K562 (cell line): ENCODE measurements at regions not wholly inside any gene's neighbourhood (a gene's known extent, or its start where the extent isn't known, plus 50 kb on each side); places are given as distances from the start of the nearest gene placed in this dataset.

Experiments
- ATAC-seq: fragments of 200-7000 bp; cut with Tn5 transposase; 3 replicates; pipeline ENCODE4 v1.9.1; 2020; ENCODE audit warnings: moderate library complexity
- BruUV-seq: library from RNA; stranded (reverse); fragments of 400-500 nt; replicated peaks from 2 replicates; lab custom pipeline; 2021; lab: Mats Ljungman, UMichigan
- CTCF ChIA-PET: fragments of 300-600 bp; formaldehyde crosslinking; extraction: SDS; loops from one replicate; lab custom pipeline; 2021; ENCODE audit warnings: low intra/inter-chr PET ratio; lab: Yijun Ruan, JAX
- POLR2A ChIA-PET: fragments of 300-600, 350-650 bp; sonication (Branson Sonifier 250); formaldehyde crosslinking; extraction: SDS; loops from one replicate; lab custom pipeline; 2021; ENCODE audit warnings: antibody characterized with exemption, inconsistent platforms; lab: Yijun Ruan, JAX
- DNase-seq, 4 experiments: peaks; one replicate each; pipeline versions ENCODE4 v3.0.0 to v3.0.0-alpha.2; 2011 to 2018; ENCODE audit warnings: low spot score in 3 of 4, mixed read lengths in 3 of 4; ENCODE audit errors: extremely low read depth in 1 of 4
- FAIRE-seq: peaks from 2 replicates; lab custom pipeline; 2011; peaks lifted over from hg19 to GRCh38; lab: Jason Lieb, UNC
- H2AFZ ChIP-seq: 2 replicates; pipeline ENCODE4 v1.6.0; 2011; ENCODE audit warnings: low read depth, low read length, control low read depth, inconsistent platforms
- H3K27ac ChIP-seq: fragments of 200-600 bp; 3 replicates; pipeline ENCODE4 v1.8.0; 2011; ENCODE audit warnings: low read depth, mild to moderate bottlenecking, control low read depth, inconsistent platforms, low read length, moderate library complexity, mixed read lengths; ENCODE audit errors: extremely low read depth
- H3K27me3 ChIP-seq, 2 experiments: fragments of 300-600 bp in 1 of 2; 2 replicates in 1 of 2; 3 replicates in 1 of 2; pipeline versions ENCODE4 v1.6.0 to v1.8.0; 2011; ENCODE audit warnings: inconsistent platforms in 2 of 2, low read length in 2 of 2, mild to moderate bottlenecking in 1 of 2, mixed read lengths in 1 of 2, moderate library complexity in 1 of 2; ENCODE audit not compliant: control insufficient read depth in 2 of 2, insufficient read depth in 2 of 2
- H3K36me3 ChIP-seq: fragments of 300-600 bp; 3 replicates; pipeline ENCODE4 v1.8.0; 2011; ENCODE audit warnings: mild to moderate bottlenecking, low read length, inconsistent platforms; ENCODE audit not compliant: control insufficient read depth, insufficient read depth
- H3K4me1 ChIP-seq, 2 experiments: fragments of 200-600 bp in 1 of 2; replicated peaks in 1 of 2; 2 replicates in 1 of 2; 3 replicates in 1 of 2; pipeline versions ENCODE4 v1.5.1 to v1.8.0; 2011; ENCODE audit warnings: inconsistent platforms in 2 of 2, low read length in 2 of 2, mild to moderate bottlenecking in 1 of 2, mixed read lengths in 1 of 2, moderate library complexity in 1 of 2; ENCODE audit not compliant: control insufficient read depth in 2 of 2, insufficient read depth in 2 of 2
- H3K4me2 ChIP-seq: 2 replicates; pipeline ENCODE4 v1.6.1; 2011; ENCODE audit warnings: low read length, control low read depth, inconsistent platforms, mixed read lengths; ENCODE audit not compliant: insufficient read depth
- H3K4me3 ChIP-seq: fragments of 200-600 bp; sonication (generic), shearing (Covaris generic); 2 replicates; pipeline ENCODE4 v1.5.1; 2016; ENCODE audit warnings: control low read depth, inconsistent platforms
- H3K79me2 ChIP-seq: fragments of 200-600 bp; 3 replicates; pipeline ENCODE4 v1.8.0; 2011; ENCODE audit warnings: low read length, inconsistent platforms; ENCODE audit not compliant: control insufficient read depth, insufficient read depth
- H3K9ac ChIP-seq, 2 experiments: 2 replicates each; pipeline versions ENCODE4 v1.6.0 to v1.6.1; 2011; ENCODE audit warnings: low read depth in 2 of 2, low read length in 2 of 2, control low read depth in 1 of 2, inconsistent platforms in 1 of 2, mild to moderate bottlenecking in 1 of 2, mixed read lengths in 1 of 2; ENCODE audit not compliant: insufficient read depth in 1 of 2
- H3K9me1 ChIP-seq: one replicate; pipeline ENCODE4 v1.6.0; 2011; ENCODE audit warnings: inconsistent platforms, mild to moderate bottlenecking, low read length, moderate library complexity; ENCODE audit not compliant: control insufficient read depth, insufficient read depth
- H3K9me3 ChIP-seq: replicated peaks from 2 replicates; pipeline ENCODE4 v1.5.1; 2011; ENCODE audit warnings: low read depth, low read length, inconsistent platforms; ENCODE audit not compliant: control insufficient read depth, insufficient read depth
- H4K20me1 ChIP-seq: replicated peaks from 2 replicates; pipeline ENCODE4 v1.6.1; 2011; ENCODE audit warnings: low read length, inconsistent platforms, mixed read lengths; ENCODE audit not compliant: control insufficient read depth, insufficient read depth
- ELF2 ChIP-seq: fragments of 250-450 bp; sonication (Bioruptor Pico); IDR thresholded peaks from 2 replicates; pipeline ENCODE4 v1.5.0; 2021; ENCODE audit warnings: mild to moderate bottlenecking
- ZC3H11A ChIP-seq: IDR thresholded peaks from 2 replicates; pipeline ENCODE4 v1.6.1; 2012; ENCODE audit warnings: low read depth, low read length, improper control_type of control experiment
- WGBS: fragments of 100-300 bp; shearing (Covaris generic); methylation state at CpG from one replicate; pipeline ENCODE4 v1.1.6; 2016; ENCODE audit warnings: low coverage, mixed read lengths; ENCODE audit not compliant: insufficient coverage; ENCODE audit errors: missing lambda C conversion rate; 5-methylcytosine and 5-hydroxymethylcytosine counted together
- in situ Hi-C: fragments of 300-500 bp; cut with MboI; formaldehyde crosslinking; loops from 4 replicates; pipeline ENCODE4 v1.15.0; 2018; ENCODE audit warnings: inconsistent platforms, mixed read lengths
- intact Hi-C: fragments of 100-400 bp; cut with micrococcal nuclease; formaldehyde crosslinking; loops from 2 replicates; pipeline ENCODE4 v1.14.2; 2022
- TF ChIP-seq, protein P1 (sequence below): fragments of 250-450 bp; sonication (Bioruptor Pico); IDR thresholded peaks from 2 replicates; pipeline ENCODE4 v1.4.0; 2020

DNA sequence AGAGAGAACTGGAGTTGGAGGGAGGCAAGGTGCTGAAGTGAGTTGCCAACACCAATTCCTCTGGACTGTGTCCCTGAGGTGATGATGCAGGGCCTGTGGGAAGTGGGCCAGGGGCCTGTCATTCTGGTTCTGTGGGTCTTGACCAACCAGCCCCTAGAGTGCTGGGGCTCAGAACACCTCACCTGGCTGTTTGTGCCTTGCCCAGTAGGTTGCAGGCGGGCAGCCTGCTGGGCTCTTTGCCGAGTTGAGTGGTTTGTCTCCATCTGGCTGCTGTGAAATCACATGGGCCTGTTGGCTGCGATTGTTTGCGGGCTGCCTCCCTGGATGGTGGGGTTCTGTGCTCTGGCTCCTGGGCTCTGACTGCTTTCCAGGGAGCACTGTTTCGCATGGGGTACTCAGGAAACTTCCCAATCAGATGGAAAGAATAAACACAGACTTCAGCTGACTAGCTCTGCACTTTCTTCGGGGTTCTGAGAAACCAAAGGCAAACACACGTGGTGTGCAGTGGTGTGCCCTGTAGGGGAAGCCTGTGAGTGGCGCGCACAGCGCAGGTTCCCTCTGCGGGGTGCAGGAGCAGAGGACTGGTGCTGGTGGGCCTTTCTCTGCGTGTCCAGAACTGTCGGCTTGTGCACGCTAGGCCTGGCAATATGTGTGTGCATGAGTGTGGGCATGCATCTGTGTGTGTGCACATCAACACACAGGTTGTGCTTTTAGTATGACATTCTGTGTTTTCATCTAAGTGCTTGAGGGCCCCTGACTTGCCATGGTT, 95.1 kb downstream of the RHOU start (continued):
- TF ChIP-seq, protein P1, sequence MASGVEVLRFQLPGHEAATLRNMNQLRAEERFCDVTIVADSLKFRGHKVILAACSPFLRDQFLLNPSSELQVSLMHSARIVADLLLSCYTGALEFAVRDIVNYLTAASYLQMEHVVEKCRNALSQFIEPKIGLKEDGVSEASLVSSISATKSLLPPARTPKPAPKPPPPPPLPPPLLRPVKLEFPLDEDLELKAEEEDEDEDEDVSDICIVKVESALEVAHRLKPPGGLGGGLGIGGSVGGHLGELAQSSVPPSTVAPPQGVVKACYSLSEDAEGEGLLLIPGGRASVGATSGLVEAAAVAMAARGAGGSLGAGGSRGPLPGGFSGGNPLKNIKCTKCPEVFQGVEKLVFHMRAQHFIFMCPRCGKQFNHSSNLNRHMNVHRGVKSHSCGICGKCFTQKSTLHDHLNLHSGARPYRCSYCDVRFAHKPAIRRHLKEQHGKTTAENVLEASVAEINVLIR (CRISPR knock-in tag), result no peak
- no peak for TF ChIP-seq ELF2 (CRISPR knock-in tag)

DNA sequence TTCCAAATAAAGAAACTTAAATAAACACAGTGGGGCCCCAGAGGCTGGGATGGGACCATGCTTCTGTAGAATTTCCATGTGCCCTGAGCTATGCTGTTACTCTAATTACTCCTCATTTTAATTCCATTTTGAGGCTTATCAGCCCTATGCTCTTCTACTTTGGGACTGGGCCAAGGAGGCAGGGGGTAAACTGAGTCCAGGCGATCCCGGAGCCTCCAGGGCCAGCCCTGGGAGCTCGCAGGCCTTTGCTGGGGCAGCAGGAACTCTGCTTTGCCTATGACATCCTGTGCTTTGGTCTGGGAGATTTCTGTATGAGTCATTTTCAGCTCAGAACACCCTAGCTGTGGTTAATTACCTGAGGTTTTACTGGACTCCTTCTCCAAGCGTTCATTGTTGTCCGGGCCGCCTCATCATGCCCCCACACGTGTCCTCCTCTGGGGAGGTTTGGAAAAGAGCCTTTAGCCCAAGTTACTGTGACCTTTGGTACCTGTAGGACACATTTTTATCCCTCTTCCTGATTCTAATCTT, 95.7 kb downstream of the RHOU start:
- Histone ChIP-seq H3K9ac (no peak overlapping the region), H3K4me3 (no peak overlapping the region), H2AFZ (no peak overlapping the region), H4K20me1 (no peaks in the 10 kb centered on the region), H3K4me1 (no peaks in the 10 kb centered on the region), H3K9me3 (no peaks in the 10 kb centered on the region), H3K27me3 (peaks cover 8 to 26% of the 10 kb centered on the region in 2 experiments; a peak in 3 of 5 replicates), H3K4me2 (no peak overlapping the region), H3K27ac (no peak overlapping the region), H3K79me2 (no peaks in the 10 kb centered on the region), H3K9me1 (no peaks in the 10 kb centered on the region), H3K36me3 (no peaks in the 10 kb centered on the region)
- WGBS, result 0% methylated on average over 7 of the region's 7 CpGs
- no TSS peak for BruUV-seq
- TF ChIP-seq ZC3H11A, result no peak
- intact Hi-C loops, result no loop called here
- no peak for ATAC-seq
- POLR2A ChIA-PET, result interaction anchor here (1.0 kb wide), 1 partner anchor 11 kb away, joined by 4 read pairs; no protein-coding TSS in a partner anchor
- CTCF ChIA-PET, result interaction anchor here (0.6 kb wide), 1 partner anchor 11 kb away, joined by 3 read pairs; no protein-coding TSS in a partner anchor
- no peak for DNase-seq
- no peak for FAIRE-seq
- in situ Hi-C loops, result no loop called here
